Gastrocnemius medialis (tissue), 4 donors: ENCODE measurements at regions not wholly inside any gene's neighbourhood (a gene's known extent, or its start where the extent isn't known, plus 50 kb on each side); places are given as distances from the start of the nearest gene placed in this dataset.

ENCODE experiments used
- ATAC-seq, 2 donors: fragments of 150-250 bp; one replicate each; pipeline ENCODE4 v1.9.1; 2016
- DNase-seq, 2 donors: peaks; one replicate each; pipeline ENCODE4 v3.0.0-alpha.2; 2019
- H3K27ac ChIP-seq, 4 donors: fragments of 200-600 bp; sonication (generic); 1 replicate in 1 of 4; 2 replicates in 3 of 4; pipeline ENCODE4 v1.5.1; 2016 to 2018; ENCODE audit warnings: mild to moderate bottlenecking in 2 of 4, moderate library complexity in 1 of 4
- H3K27me3 ChIP-seq, 3 donors: fragments of 200-600 bp; sonication (generic) in 2 of 3; 1 replicate in 1 of 3; 2 replicates in 2 of 3; pipeline versions ENCODE4 v1.5.1 to v1.6.0; 2016 to 2019; ENCODE audit warnings: mild to moderate bottlenecking in 1 of 3, moderate library complexity in 1 of 3
- H3K36me3 ChIP-seq, 2 donors: fragments of 200-600 bp; sonication (generic) in 1 of 2; one replicate each; pipeline ENCODE4 v1.5.1; 2017 to 2018
- H3K4me1 ChIP-seq, 2 donors: fragments of 200-600 bp; sonication (generic) in 1 of 2; one replicate each; pipeline ENCODE4 v1.5.1; 2016 to 2017; ENCODE audit warnings: mild to moderate bottlenecking in 2 of 2
- H3K4me3 ChIP-seq, 4 donors: fragments of 200-600 bp; sonication (generic) in 3 of 4; 1 replicate in 1 of 4; 2 replicates in 3 of 4; pipeline ENCODE4 v1.5.1; 2016 to 2019; ENCODE audit warnings: mild to moderate bottlenecking in 2 of 4
- H3K9me3 ChIP-seq, 3 donors: fragments of 200-600 bp; sonication (generic) in 2 of 3; 1 replicate in 1 of 3; 2 replicates in 2 of 3; pipeline ENCODE4 v1.5.1; 2016 to 2019
- POLR2A ChIP-seq, 2 donors: fragments of 450-650 bp; IDR thresholded peaks; one replicate each; pipeline ENCODE4 v1.6.1; 2017; ENCODE audit warnings: antibody characterized with exemption in 2 of 2, mild to moderate bottlenecking in 2 of 2, moderate library complexity in 2 of 2
- in situ Hi-C, 4 donors: fragments of 200-750 bp; cut with MboI; loops; one replicate each; pipeline versions ENCODE4 v1.15.0 to v1.8.0; 2017; ENCODE audit warnings: low sequenced_read_pairs in 4 of 4
- intact Hi-C: fragments of 100-400 bp; cut with DNase I; formaldehyde crosslinking; loops from one replicate; pipeline ENCODE4 v1.15.1; 2023; ENCODE audit warnings: low total_unique reads
- TF ChIP-seq, protein P1 (sequence below), 5 experiments: fragments of 450-650 bp in 3 of 5; fragments of 200-600 bp in 2 of 5; sonication (generic) in 2 of 5; IDR thresholded peaks in 4 of 5; conservative IDR thresholded peaks in 1 of 5; 1 replicate in 4 of 5; 2 replicates in 1 of 5; pipeline ENCODE4 v1.5.1; 2016 to 2019; ENCODE audit warnings: antibody characterized with exemption in 5 of 5, mild to moderate bottlenecking in 3 of 5, moderate library complexity in 3 of 5

DNA sequence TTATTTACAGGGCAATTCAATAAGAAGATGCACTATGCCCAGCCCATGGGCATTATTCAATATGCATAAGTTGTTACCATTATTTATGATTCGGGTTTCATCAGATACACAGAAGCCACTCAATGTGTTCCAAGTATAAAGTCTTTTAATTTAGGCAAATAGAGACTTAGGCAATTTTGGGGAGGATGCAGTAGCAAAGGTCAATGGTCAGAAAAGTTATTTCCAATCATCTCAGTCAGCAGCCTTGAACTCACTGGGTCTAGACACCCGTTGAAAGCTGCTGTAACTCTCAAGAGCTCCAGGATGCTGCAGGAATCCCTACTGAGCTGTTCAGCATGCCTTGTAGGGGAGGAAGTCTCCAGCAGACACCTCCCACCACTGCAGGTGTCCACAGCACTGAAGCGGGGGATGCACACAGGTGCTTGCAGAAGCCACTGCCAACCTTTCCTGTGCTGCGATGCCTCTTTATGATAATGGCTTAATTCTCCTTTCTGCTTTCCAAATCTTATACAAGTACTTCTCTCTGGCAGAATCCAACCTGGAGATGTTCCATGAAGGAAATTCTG lies 155.0 kb upstream of the SUCLG2 start:
- no peaks in the 10 kb centered on the region for H3K27me3 ChIP-seq
- H3K9me3 ChIP-seq, result no peaks in the 10 kb centered on the region
- no peaks in the 10 kb centered on the region for H3K4me1 ChIP-seq
- ATAC-seq, result no peak
- DNase-seq, result no peak
- in situ Hi-C loops, result no loop called here
- no peak overlapping the region for H3K4me3 ChIP-seq
- H3K36me3 ChIP-seq, result no peaks in the 10 kb centered on the region
- intact Hi-C loops, result no loop called here
- TF ChIP-seq, protein P1, sequence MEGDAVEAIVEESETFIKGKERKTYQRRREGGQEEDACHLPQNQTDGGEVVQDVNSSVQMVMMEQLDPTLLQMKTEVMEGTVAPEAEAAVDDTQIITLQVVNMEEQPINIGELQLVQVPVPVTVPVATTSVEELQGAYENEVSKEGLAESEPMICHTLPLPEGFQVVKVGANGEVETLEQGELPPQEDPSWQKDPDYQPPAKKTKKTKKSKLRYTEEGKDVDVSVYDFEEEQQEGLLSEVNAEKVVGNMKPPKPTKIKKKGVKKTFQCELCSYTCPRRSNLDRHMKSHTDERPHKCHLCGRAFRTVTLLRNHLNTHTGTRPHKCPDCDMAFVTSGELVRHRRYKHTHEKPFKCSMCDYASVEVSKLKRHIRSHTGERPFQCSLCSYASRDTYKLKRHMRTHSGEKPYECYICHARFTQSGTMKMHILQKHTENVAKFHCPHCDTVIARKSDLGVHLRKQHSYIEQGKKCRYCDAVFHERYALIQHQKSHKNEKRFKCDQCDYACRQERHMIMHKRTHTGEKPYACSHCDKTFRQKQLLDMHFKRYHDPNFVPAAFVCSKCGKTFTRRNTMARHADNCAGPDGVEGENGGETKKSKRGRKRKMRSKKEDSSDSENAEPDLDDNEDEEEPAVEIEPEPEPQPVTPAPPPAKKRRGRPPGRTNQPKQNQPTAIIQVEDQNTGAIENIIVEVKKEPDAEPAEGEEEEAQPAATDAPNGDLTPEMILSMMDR (IDR thresholded peaks at IDR 0.05 in 4 of 5, conservative IDR thresholded peaks at IDR 0.05 in 1 of 5), result no peak
- TF ChIP-seq POLR2A (IDR thresholded peaks at IDR 0.05), result no peak
- H3K27ac ChIP-seq, result no peak overlapping the region

DNA sequence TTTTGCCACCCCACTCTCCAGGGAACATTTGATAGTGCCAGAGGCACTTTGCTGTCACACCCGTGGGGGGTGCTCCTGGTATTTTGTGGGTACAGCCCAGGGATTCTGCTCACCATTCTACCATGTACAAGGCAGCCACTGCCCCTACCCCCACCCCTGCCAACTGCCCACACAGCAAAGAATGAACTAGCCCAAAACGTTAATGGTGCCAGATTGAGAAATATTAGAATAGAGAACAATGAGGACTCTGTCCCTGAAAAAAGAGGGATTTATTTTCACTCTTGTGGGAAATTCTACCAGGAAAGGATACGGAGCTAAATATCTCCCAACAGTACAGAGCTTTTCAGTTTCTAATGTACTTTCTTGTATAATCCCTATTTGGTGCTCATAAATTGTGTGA lies 154.5 kb upstream of the SUCLG2 start:
- Histone ChIP-seq H3K27ac (no peak overlapping the region), H3K36me3 (no peaks in the 10 kb centered on the region), H3K27me3 (no peaks in the 10 kb centered on the region), H3K4me1 (no peaks in the 10 kb centered on the region), H3K4me3 (no peak overlapping the region), H3K9me3 (no peaks in the 10 kb centered on the region)
- TF ChIP-seq, protein P1 (IDR thresholded peaks at IDR 0.05 in 4 of 5, conservative IDR thresholded peaks at IDR 0.05 in 1 of 5), result no peak
- no peak for TF ChIP-seq POLR2A (IDR thresholded peaks at IDR 0.05)
- intact Hi-C loops, result no loop called here
- in situ Hi-C loops, result no loop called here
- no peak for ATAC-seq
- DNase-seq, result no peak

DNA sequence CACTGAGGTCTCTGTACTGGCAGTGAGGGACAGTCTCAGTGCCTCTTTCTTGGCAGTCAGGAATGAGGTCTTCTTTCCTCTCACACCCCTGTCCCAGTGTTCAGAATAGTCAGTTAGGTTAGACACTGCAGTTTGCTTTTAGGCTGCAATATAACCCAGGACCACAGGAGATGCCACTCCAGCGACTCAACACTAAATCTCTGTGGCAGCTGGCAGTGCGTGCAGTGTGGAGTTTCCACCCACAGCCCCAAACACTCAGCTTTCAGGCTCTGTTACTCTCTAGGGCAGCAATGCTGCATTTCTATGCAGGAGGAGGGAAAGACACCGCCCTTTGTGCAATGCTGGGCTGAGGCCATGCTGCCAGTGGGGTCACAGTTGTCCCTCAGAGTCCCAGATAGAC lies 150.2 kb upstream of the SUCLG2 start:
- no peak overlapping the region for H3K27ac ChIP-seq
- ATAC-seq, result no peak
- H3K36me3 ChIP-seq, result no peaks in the 10 kb centered on the region
- no peaks in the 10 kb centered on the region for H3K27me3 ChIP-seq
- no peaks in the 10 kb centered on the region for H3K4me1 ChIP-seq
- no peak for TF ChIP-seq POLR2A (IDR thresholded peaks at IDR 0.05)
- TF ChIP-seq, protein P1 (IDR thresholded peaks at IDR 0.05 in 4 of 5, conservative IDR thresholded peaks at IDR 0.05 in 1 of 5), result no peak
- H3K9me3 ChIP-seq, result no peaks in the 10 kb centered on the region
- in situ Hi-C loops (no loop called here), intact Hi-C loops (no loop called here)
- DNase-seq, result no peak
- H3K4me3 ChIP-seq, result no peak overlapping the region

DNA sequence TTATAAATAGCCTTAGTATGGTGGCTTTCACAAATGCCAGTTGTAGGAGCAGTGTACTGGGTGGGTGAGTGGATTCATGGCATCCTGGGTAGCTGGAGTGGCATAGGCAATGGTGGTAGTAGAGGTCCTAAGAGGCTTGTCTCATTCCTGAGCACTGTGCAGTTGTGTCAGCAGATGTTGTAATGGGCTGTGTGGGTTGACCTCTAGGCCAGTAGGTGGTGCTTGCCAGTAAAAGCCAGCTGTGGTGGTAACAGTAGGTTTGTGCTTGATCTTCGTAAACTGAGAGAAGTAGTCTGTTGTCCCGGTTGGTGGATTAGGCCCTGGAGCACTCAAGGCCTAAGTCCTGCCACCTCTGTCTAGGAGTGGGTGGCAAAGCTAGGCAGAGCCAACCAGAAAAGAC lies 149.7 kb upstream of the SUCLG2 start:
- H3K36me3 ChIP-seq, result no peaks in the 10 kb centered on the region
- H3K27me3 ChIP-seq, result no peaks in the 10 kb centered on the region
- no peaks in the 10 kb centered on the region for H3K4me1 ChIP-seq
- TF ChIP-seq POLR2A (IDR thresholded peaks at IDR 0.05), result no peak
- TF ChIP-seq, protein P1 (IDR thresholded peaks at IDR 0.05 in 4 of 5, conservative IDR thresholded peaks at IDR 0.05 in 1 of 5), result no peak
- intact Hi-C loops (no loop called here), in situ Hi-C loops (no loop called here)
- H3K27ac ChIP-seq, result no peak overlapping the region
- no peaks in the 10 kb centered on the region for H3K9me3 ChIP-seq
- H3K4me3 ChIP-seq, result no peak overlapping the region
- DNase-seq (no peak), ATAC-seq (no peak)

DNA sequence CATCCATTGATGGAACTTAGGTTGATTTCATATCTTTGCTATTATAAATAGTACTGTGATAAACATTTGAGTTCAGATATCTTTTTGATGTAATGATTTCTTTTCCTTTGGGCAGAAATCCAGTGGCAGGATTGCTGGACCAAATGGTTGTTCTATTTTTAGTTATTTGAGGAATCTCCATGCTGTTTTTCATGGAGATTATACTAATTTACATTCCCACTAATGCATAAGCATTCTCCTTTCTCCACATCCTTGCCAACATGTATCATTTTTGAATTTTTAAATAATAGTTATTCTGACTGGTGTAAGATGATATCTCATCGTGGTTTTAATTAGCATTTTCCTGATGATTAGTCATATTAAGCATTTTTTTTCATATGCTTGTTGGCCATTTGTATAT lies 144.0 kb upstream of the SUCLG2 start:
- no peaks in the 10 kb centered on the region for H3K9me3 ChIP-seq
- intact Hi-C loops, result no loop called here
- H3K4me3 ChIP-seq, result no peak overlapping the region
- DNase-seq, result no peak
- H3K36me3 ChIP-seq, result no peaks in the 10 kb centered on the region
- in situ Hi-C loops, result no loop called here
- no peak for ATAC-seq
- TF ChIP-seq, protein P1 (IDR thresholded peaks at IDR 0.05 in 4 of 5, conservative IDR thresholded peaks at IDR 0.05 in 1 of 5), result no peak
- TF ChIP-seq POLR2A (IDR thresholded peaks at IDR 0.05), result no peak
- no peaks in the 10 kb centered on the region for H3K4me1 ChIP-seq
- no peaks in the 10 kb centered on the region for H3K27me3 ChIP-seq
- no peak overlapping the region for H3K27ac ChIP-seq
